ENCODE measurements at regions not wholly inside any gene's neighbourhood (a gene's known extent, or its start where the extent isn't known, plus 50 kb on each side); places are given as distances from the start of the nearest gene placed in this dataset.

DNA sequence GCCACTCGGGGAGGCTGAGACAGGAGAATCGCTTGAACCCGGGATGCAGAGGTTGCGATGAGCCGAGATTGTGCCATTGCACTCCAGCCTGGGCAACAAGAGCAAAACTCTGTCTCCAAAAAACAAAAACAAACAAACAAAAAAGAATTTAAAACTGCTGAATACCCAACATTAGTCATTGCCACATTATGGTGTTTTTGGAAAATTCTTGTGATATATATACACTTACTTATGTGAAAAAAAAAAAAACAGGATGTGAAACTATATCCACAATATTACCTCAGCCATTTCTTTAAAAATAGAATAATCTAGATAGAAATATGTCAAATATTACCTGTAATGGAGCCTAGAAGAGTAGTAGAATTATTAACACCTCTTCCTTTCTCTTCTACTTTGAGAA, 288.3 kb upstream of the FN1 start:
- TF ChIP-seq, protein P1, sequence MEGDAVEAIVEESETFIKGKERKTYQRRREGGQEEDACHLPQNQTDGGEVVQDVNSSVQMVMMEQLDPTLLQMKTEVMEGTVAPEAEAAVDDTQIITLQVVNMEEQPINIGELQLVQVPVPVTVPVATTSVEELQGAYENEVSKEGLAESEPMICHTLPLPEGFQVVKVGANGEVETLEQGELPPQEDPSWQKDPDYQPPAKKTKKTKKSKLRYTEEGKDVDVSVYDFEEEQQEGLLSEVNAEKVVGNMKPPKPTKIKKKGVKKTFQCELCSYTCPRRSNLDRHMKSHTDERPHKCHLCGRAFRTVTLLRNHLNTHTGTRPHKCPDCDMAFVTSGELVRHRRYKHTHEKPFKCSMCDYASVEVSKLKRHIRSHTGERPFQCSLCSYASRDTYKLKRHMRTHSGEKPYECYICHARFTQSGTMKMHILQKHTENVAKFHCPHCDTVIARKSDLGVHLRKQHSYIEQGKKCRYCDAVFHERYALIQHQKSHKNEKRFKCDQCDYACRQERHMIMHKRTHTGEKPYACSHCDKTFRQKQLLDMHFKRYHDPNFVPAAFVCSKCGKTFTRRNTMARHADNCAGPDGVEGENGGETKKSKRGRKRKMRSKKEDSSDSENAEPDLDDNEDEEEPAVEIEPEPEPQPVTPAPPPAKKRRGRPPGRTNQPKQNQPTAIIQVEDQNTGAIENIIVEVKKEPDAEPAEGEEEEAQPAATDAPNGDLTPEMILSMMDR (IDR thresholded peaks at IDR 0.05), result no peak
- TF ChIP-seq POLR2A (IDR thresholded peaks at IDR 0.05), result no peak
